NCI-H2196 (cell line): ENCODE measurements at regions not wholly inside any gene's neighbourhood (a gene's known extent, or its start where the extent isn't known, plus 50 kb on each side); places are given as distances from the start of the nearest gene placed in this dataset.
"Not testable (repeated sequence)": the region's sequence is repeated elsewhere in the genome, so short reads cannot be mapped to it uniquely, and the experiment has no call there.

Experiments
- DNase-seq: peaks from one replicate; lab custom pipeline; 2025; ENCODE audit not compliant: unreplicated experiment; lab: John Stamatoyannopoulos, UW

- DNase-seq = no peak
Observed at GRCh38 chr20:12068121-12068520, 150.4 kb downstream of the BTBD3 start.

GRCh38 chr20:12069181-12069580, 151.5 kb downstream of the BTBD3 start:
- DNase-seq = no peak

GRCh38 chr20:12072221-12072953, 154.7 kb downstream of the BTBD3 start:
- DNase-seq = no peak

- DNase-seq = no peak
Observed at GRCh38 chr20:12072954-12073264, 155.2 kb downstream of the BTBD3 start.

GRCh38 chr20:12074111-12074655, 156.5 kb downstream of the BTBD3 start:
- no peak for DNase-seq

GRCh38 chr20:12076200-12076599, 158.5 kb downstream of the BTBD3 start:
- DNase-seq = no peak

- no peak for DNase-seq
Observed at GRCh38 chr20:12077875-12078274, 160.2 kb downstream of the BTBD3 start.

- no peak for DNase-seq
Observed at GRCh38 chr20:12079490-12079889, 161.8 kb downstream of the BTBD3 start.

GRCh38 chr20:12083269-12083668, 165.6 kb downstream of the BTBD3 start:
- DNase-seq = no peak

- no peak for DNase-seq
Observed at GRCh38 chr20:12084482-12084881, 166.8 kb downstream of the BTBD3 start.

- DNase-seq = no peak
Observed at GRCh38 chr20:12086359-12086758, 168.7 kb downstream of the BTBD3 start.

- no peak for DNase-seq
Observed at GRCh38 chr20:12090920-12091319, 173.2 kb downstream of the BTBD3 start.

GRCh38 chr20:12093057-12093796, 175.5 kb downstream of the BTBD3 start:
- DNase-seq = no peak

- not testable (repeated sequence) for DNase-seq
Observed at GRCh38 chr20:12093797-12094190, 176.1 kb downstream of the BTBD3 start.

GRCh38 chr20:12095180-12095920, 177.7 kb downstream of the BTBD3 start:
- DNase-seq = no peak

GRCh38 chr20:12098421-12098820, 180.7 kb downstream of the BTBD3 start:
- DNase-seq = no peak

- no peak for DNase-seq
Observed at GRCh38 chr20:12108846-12109245, 191.2 kb downstream of the BTBD3 start.

GRCh38 chr20:12110274-12110673, 192.6 kb downstream of the BTBD3 start:
- DNase-seq = no peak

GRCh38 chr20:12110711-12111110, 193.0 kb downstream of the BTBD3 start:
- DNase-seq = no peak

- DNase-seq = no peak
Observed at GRCh38 chr20:12111431-12112088, 193.9 kb downstream of the BTBD3 start.

- DNase-seq = no peak
Observed at GRCh38 chr20:12112089-12112474, 194.4 kb downstream of the BTBD3 start.
